ENCODE measurements at regions not wholly inside any gene's neighbourhood (a gene's known extent, or its start where the extent isn't known, plus 50 kb on each side); places are given as distances from the start of the nearest gene placed in this dataset.

- ChIA-PET CTCF (interaction anchor here (0.9 kb wide), 1 partner anchor 199 kb away, joined by 3 read pairs; no protein-coding TSS in a partner anchor), POLR2A (ENCODE audit: low non-redundant PET) (no interaction called here)
- no peak for DNase-seq (ENCODE audit: low spot score)
- TF ChIP-seq CTCF (conservative IDR thresholded peaks at IDR 0.05; ENCODE audit: low read depth), result no peak
- no peak overlapping the region for H3K27ac ChIP-seq
These were observed 174.4 kb upstream of the APCDD1 start for GRCh38 chr18:10279905-10280644.

- ChIA-PET CTCF (interaction anchor here (0.7 kb wide), 1 partner anchor 54 kb away, joined by 4 read pairs; no protein-coding TSS in a partner anchor), POLR2A (ENCODE audit: low non-redundant PET) (no interaction called here)
- H3K27ac ChIP-seq, result no peak overlapping the region
- TF ChIP-seq CTCF (conservative IDR thresholded peaks at IDR 0.05; ENCODE audit: low read depth), result no peak
- no peak for DNase-seq (ENCODE audit: low spot score)
These were observed 169.7 kb upstream of the APCDD1 start for GRCh38 chr18:10284540-10285282.

GRCh38 chr18:10285283-10285640, 169.2 kb upstream of the APCDD1 start:
- no peak overlapping the region for H3K27ac ChIP-seq
- POLR2A ChIA-PET (ENCODE audit: low non-redundant PET), result no interaction called here

DNA sequence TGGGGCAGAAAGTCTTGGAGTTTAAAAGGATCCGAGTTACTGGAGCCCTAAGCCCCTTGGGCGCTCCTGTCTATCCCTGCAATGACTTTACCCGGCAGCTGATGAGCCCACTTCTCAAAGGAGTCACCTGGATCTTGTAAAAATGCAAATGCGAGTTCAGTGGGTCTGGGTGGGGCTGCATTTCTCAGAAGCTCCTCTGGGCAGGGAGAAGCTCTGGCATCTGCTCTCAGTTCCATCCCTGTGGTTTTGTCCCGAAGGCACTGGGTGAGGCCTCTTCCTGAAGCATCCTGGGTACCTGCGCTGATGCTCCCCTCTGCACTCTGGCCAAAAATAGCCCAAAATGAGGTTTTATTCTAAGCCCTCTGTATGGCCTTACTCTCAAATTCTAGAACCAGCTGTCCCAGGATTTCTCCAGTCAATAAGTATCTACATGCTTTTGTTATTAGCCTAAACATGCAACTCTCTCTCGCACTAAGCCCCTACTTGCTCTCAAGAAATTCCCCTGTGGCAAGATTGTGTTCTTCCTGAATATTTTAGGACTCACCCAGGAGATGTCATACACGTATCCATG, 167.8 kb upstream of the APCDD1 start:
- CTCF ChIA-PET, result no interaction called here
- no peak for TF ChIP-seq CTCF (conservative IDR thresholded peaks at IDR 0.05; ENCODE audit: low read depth)
- no peak overlapping the region for H3K27ac ChIP-seq
- DNase-seq (ENCODE audit: low spot score), result no peak
- POLR2A ChIA-PET (ENCODE audit: low non-redundant PET), result no interaction called here

More at GRCh38 chr18:10285283-10285640, 169.2 kb upstream of the APCDD1 start:
- no peak for TF ChIP-seq CTCF (conservative IDR thresholded peaks at IDR 0.05; ENCODE audit: low read depth)
- CTCF ChIA-PET, result interaction anchor here (0.7 kb wide), 1 partner anchor 55 kb away, joined by 4 read pairs; no protein-coding TSS in a partner anchor
- DNase-seq (ENCODE audit: low spot score), result no peak

- no peak for TF ChIP-seq CTCF (conservative IDR thresholded peaks at IDR 0.05; ENCODE audit: low read depth)
- DNase-seq (ENCODE audit: low spot score), result no peak
- no peak overlapping the region for H3K27ac ChIP-seq
- ChIA-PET CTCF (no interaction called here), POLR2A (ENCODE audit: low non-redundant PET) (no interaction called here)
These were observed 165.2 kb upstream of the APCDD1 start for GRCh38 chr18:10289251-10289650.

GRCh38 chr18:10289951-10290637, 164.3 kb upstream of the APCDD1 start:
- ChIA-PET POLR2A (ENCODE audit: low non-redundant PET) (no interaction called here), CTCF (no interaction called here)
- DNase-seq (ENCODE audit: low spot score), result no peak
- no peak for TF ChIP-seq CTCF (conservative IDR thresholded peaks at IDR 0.05; ENCODE audit: low read depth)
- H3K27ac ChIP-seq, result no peak overlapping the region
